ACHN (cell line): ENCODE measurements at regions not wholly inside any gene's neighbourhood (a gene's known extent, or its start where the extent isn't known, plus 50 kb on each side); places are given as distances from the start of the nearest gene placed in this dataset.

Source experiments
- DNase-seq: peaks from one replicate; pipeline ENCODE4 v3.0.0-alpha.2; 2015
- in situ Hi-C: cut with HindIII; loops from 2 replicates; pipeline ENCODE4 v1.10.0; 2017; ENCODE audit warnings: low sequenced_read_pairs, low pct_ligation_motif_present, low pct_unique_long_range_greater_than_20kb

- in situ Hi-C loops = no loop called here
Measured at GRCh38 chr7:130965515-130965914, 231.5 kb upstream of the KLF14 start.

GRCh38 chr7:130966246-130967009 lies 232.4 kb upstream of the KLF14 start:
- in situ Hi-C loops = no loop called here
- no peak for DNase-seq

More at GRCh38 chr7:130965515-130965914, 231.5 kb upstream of the KLF14 start:
- no peak for DNase-seq

GRCh38 chr7:130970196-130970595 lies 236.2 kb upstream of the KLF14 start:
- in situ Hi-C loops = no loop called here
- no peak for DNase-seq

GRCh38 chr7:130970696-130971095 lies 236.7 kb upstream of the KLF14 start:
- in situ Hi-C loops = no loop called here
- no peak for DNase-seq

- in situ Hi-C loops = no loop called here
- DNase-seq = no peak
Measured at GRCh38 chr7:130971297-130971696, 237.3 kb upstream of the KLF14 start.

GRCh38 chr7:130972201-130972600 lies 238.2 kb upstream of the KLF14 start:
- no peak for DNase-seq

GRCh38 chr7:130973637-130974036 lies 239.6 kb upstream of the KLF14 start:
- in situ Hi-C loops = no loop called here

More at GRCh38 chr7:130972201-130972600, 238.2 kb upstream of the KLF14 start:
- in situ Hi-C loops = no loop called here

GRCh38 chr7:130974169-130974568 lies 240.2 kb upstream of the KLF14 start:
- DNase-seq = no peak
- in situ Hi-C loops = no loop called here

More at GRCh38 chr7:130973637-130974036, 239.6 kb upstream of the KLF14 start:
- no peak for DNase-seq

- DNase-seq = no peak
- in situ Hi-C loops = no loop called here
Measured at GRCh38 chr7:130974794-130975193, 240.8 kb upstream of the KLF14 start.

- in situ Hi-C loops = no loop called here
- DNase-seq = no peak
Measured at GRCh38 chr7:130975731-130976130, 241.7 kb upstream of the KLF14 start.

- in situ Hi-C loops = no loop called here
- DNase-seq = peak; percentile 69
Measured at GRCh38 chr7:130982160-130982638, 248.2 kb upstream of the KLF14 start.

GRCh38 chr7:130982651-130983050 lies 248.6 kb upstream of the KLF14 start:
- in situ Hi-C loops = no loop called here
- no peak for DNase-seq

- in situ Hi-C loops = no loop called here
- DNase-seq = no peak
Measured at GRCh38 chr7:130985361-130985760, 251.4 kb upstream of the KLF14 start.

- in situ Hi-C loops = no loop called here
- no peak for DNase-seq
Measured at GRCh38 chr7:130986261-130986690, 252.3 kb upstream of the KLF14 start.

- no peak for DNase-seq
- in situ Hi-C loops = no loop called here
Measured at GRCh38 chr7:130987092-130987491, 253.1 kb upstream of the KLF14 start.

- DNase-seq = no peak
- in situ Hi-C loops = no loop called here
Measured at GRCh38 chr7:130988443-130988842, 254.4 kb upstream of the KLF14 start.

- no peak for DNase-seq
- in situ Hi-C loops = no loop called here
Measured at GRCh38 chr7:130989101-130989795, 255.2 kb upstream of the KLF14 start.

- in situ Hi-C loops = no loop called here
- DNase-seq = no peak
Measured at GRCh38 chr7:130990178-130990832, 256.3 kb upstream of the KLF14 start.

GRCh38 chr7:130993671-130994365 lies 259.8 kb upstream of the KLF14 start:
- DNase-seq = no peak
- in situ Hi-C loops = no loop called here
